ENCODE measurements at regions not wholly inside any gene's neighbourhood (a gene's known extent, or its start where the extent isn't known, plus 50 kb on each side); places are given as distances from the start of the nearest gene placed in this dataset.

DNA sequence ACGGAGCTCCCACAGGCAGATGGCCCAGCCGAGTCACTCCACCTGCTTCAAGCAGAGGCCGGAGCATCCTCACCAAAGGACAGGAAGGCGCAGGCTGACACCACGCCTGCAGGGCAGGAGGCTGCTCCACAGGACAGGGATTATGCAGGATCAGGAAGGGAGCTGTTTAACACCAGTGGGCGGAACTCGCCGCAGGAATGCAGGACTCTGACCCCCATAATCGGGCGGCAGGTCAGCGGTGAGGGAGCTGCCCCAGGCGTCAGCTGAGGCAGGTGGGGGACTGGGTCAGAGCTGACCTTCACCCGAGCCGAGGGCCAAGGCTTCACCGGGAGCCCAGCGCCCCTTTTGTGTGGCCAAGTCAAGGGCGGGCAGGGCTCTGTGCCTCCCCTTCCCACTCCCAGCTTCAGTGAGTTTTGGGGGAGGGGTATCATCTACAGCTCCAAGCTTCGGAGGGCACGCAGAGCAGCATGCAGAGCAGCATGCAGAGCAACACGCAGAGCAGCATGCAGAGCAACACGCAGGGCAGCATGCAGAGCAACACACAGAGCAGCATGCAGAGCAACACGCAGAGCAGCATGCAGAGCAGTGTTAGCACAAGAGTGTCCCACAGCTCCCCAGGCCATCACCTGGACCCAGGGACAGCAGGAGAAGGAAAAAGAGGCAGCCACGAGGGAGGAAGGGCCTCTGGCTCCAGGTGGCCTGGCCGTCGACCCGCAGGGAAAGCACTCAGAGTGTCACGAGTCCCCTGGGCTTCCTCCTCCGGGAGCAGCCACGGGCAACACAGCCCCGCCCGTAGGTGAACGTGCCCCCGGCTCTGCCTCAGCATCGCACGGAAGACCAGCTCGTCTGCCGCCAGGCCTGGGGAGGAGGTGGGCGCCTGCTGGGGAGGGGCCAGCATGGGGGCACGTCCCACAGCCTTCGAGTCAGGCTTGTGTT is 151.7 kb upstream of the PPP2R2D start:
- DNase-seq (ENCODE audit: extremely low read depth, insufficient read length), result no peak
- Histone ChIP-seq H3K4me3 (replicated peaks; ENCODE audit: low read depth, low read length) (no peak overlapping the region), H3K36me3 (ENCODE audit: control insufficient read depth, insufficient read depth, low read length) (no peaks in the 10 kb centered on the region), H3K27me3 (replicated peaks; ENCODE audit: control insufficient read depth, insufficient read depth, low read length) (no peaks in the 10 kb centered on the region)
- TF ChIP-seq, protein P1, sequence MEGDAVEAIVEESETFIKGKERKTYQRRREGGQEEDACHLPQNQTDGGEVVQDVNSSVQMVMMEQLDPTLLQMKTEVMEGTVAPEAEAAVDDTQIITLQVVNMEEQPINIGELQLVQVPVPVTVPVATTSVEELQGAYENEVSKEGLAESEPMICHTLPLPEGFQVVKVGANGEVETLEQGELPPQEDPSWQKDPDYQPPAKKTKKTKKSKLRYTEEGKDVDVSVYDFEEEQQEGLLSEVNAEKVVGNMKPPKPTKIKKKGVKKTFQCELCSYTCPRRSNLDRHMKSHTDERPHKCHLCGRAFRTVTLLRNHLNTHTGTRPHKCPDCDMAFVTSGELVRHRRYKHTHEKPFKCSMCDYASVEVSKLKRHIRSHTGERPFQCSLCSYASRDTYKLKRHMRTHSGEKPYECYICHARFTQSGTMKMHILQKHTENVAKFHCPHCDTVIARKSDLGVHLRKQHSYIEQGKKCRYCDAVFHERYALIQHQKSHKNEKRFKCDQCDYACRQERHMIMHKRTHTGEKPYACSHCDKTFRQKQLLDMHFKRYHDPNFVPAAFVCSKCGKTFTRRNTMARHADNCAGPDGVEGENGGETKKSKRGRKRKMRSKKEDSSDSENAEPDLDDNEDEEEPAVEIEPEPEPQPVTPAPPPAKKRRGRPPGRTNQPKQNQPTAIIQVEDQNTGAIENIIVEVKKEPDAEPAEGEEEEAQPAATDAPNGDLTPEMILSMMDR (IDR thresholded peaks at IDR 0.05; ENCODE audit: insufficient read depth, low read length, poor library complexity, severe bottlenecking), result no peak

DNA sequence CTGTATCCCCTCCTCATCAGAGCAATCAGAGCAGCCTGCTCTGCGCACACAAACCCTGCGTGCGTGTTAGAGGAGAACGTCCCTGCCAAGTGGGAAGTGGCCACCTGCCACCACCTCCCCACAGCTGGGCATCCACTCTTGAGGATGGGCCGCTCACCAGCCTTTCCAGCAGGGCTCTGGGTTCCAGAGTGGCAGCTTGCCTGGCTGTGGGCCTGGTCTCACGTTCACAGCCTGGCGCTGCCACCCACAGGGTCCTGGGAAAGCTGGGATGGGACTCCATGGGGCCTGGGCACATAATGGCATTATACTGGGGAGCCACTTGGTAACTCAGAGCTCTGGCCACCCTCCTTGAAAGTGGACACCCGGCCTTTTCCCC is 151.1 kb upstream of the PPP2R2D start:
- TF ChIP-seq, protein P1 (IDR thresholded peaks at IDR 0.05; ENCODE audit: insufficient read depth, low read length, poor library complexity, severe bottlenecking), result no peak
- no peak for DNase-seq (ENCODE audit: extremely low read depth, insufficient read length)
- Histone ChIP-seq H3K4me3 (replicated peaks; ENCODE audit: low read depth, low read length) (no peak overlapping the region), H3K27me3 (replicated peaks; ENCODE audit: control insufficient read depth, insufficient read depth, low read length) (no peaks in the 10 kb centered on the region), H3K36me3 (ENCODE audit: control insufficient read depth, insufficient read depth, low read length) (no peaks in the 10 kb centered on the region)

DNA sequence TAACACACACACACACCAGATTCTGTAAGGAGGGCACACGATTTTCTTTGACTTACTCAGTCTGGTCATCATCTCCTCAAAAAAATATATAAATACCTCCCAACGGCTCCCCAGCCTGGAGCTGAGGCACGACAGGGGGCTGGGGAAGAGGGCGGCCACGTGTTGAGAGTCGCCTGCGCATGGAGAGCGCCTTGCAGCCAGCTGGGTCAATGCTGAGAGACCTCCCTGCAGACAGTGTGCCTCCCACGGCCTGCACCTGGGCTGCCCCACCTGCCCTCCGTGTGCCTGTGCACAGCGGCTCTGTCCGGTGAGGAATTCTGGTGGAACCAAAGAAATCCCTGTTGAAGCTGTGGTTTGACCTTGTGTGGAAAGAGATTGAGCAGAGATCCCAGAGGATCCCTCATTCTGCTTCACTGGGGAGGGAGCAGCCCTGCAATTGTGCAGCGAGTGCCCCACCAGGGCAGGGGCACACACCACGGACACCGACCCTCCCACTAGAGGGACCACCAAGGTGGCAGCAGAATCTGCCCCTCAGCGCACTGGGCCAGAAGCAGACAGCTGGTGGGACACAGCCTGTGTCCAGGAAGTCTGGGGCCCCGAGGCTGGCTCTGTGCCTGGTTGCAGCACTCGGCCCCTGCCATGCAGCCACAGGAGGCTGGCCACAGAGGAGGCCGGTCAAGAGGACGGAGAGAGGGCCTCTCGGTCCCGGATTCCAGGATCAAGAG is 150.5 kb upstream of the PPP2R2D start:
- Histone ChIP-seq H3K27me3 (replicated peaks; ENCODE audit: control insufficient read depth, insufficient read depth, low read length) (no peaks in the 10 kb centered on the region), H3K36me3 (ENCODE audit: control insufficient read depth, insufficient read depth, low read length) (no peaks in the 10 kb centered on the region), H3K4me3 (replicated peaks; ENCODE audit: low read depth, low read length) (no peak overlapping the region)
- DNase-seq (ENCODE audit: extremely low read depth, insufficient read length), result no peak
- TF ChIP-seq, protein P1 (IDR thresholded peaks at IDR 0.05; ENCODE audit: insufficient read depth, low read length, poor library complexity, severe bottlenecking), result no peak

DNA sequence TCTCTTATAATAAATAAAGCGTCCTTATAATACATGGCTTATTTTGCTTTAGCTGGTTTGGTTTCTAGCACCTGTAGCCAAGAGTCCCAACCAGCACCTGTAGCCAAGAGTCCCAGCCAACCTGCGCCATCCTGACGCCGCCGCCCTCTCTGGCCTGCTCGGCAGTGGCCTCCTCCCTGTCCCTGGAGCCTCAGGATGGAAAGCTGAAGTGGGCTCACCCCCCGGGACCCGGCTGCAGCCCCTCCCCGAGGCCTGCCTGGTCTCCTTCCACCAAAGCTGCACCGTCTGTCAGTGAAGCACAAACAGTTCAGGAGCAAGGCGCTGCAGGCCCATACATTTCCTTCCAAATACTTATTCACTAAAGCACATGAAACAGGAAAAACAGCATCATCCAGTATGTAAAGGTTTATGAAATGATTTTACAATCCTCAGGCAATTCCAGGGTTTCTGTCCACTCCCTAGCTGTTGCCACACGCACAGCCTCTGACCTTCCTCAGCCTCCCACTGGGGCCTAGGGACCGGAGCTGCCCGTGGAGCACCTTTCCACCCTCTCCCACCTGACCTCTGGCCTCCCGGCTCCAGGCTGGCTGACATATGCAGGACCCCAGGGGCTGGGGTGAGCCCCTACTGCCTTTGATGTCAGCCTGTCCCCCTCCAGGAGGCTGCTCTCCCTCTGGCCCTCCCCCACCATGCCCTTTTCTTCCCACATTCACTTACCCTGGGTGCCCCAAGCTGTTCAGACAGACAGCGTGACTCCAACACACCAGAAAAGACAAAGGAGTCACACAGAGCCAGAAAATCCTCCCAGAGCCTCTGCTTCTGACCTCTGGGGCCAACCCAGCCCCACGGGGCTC is 149.6 kb upstream of the PPP2R2D start:
- Histone ChIP-seq H3K36me3 (ENCODE audit: control insufficient read depth, insufficient read depth, low read length) (no peaks in the 10 kb centered on the region), H3K27me3 (replicated peaks; ENCODE audit: control insufficient read depth, insufficient read depth, low read length) (no peaks in the 10 kb centered on the region), H3K4me3 (replicated peaks; ENCODE audit: low read depth, low read length) (no peak overlapping the region)
- TF ChIP-seq, protein P1 (IDR thresholded peaks at IDR 0.05; ENCODE audit: insufficient read depth, low read length, poor library complexity, severe bottlenecking), result no peak
- no peak for DNase-seq (ENCODE audit: extremely low read depth, insufficient read length)

DNA sequence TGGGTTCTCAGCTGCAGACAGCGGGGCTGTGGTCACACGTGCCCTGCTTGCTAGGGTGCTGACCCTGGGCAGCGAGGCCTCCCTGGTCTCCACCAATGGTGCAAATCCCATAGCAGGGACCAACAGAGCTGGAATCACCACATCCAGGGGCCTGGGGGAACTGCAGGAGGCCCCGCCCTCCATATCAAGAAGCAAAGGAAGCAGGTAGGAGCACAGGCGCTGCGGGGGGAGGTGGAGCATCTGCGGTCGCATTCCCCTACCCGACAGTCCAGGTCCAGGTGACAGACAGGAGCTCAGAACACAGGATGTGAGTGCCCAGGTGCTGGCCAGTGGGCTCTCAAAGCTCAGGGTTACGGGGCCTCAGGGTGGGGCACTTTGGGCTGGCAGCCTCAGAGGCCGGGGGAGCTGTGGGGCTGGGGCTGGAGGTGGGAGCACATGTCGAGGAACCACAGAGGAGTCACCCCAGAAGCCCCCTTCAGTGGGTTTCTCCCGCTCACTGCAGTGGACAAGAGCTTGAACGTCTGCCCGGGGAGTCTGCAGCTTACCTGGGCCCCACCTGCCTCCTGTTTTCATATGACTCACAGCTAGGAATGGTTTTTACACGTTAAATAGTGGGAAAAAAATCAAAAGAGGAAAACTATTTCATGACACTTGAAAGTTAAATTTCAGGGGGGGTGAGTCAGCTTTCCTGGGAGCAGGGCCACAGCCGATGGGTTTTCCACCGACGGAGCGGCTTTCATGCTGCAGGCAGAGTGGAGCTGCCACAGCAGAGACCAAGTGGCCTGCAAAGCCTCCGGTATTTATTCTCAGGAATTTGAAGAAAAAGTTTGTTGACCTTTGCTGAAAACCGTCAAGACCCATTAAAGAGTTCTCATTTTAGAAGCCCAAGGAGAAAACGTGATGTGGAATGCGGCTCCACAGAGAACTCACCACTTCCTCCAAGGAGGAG is 148.7 kb upstream of the PPP2R2D start:
- DNase-seq (ENCODE audit: extremely low read depth, insufficient read length), result no peak
- Histone ChIP-seq H3K27me3 (replicated peaks; ENCODE audit: control insufficient read depth, insufficient read depth, low read length) (no peaks in the 10 kb centered on the region), H3K4me3 (replicated peaks; ENCODE audit: low read depth, low read length) (no peak overlapping the region), H3K36me3 (ENCODE audit: control insufficient read depth, insufficient read depth, low read length) (no peaks in the 10 kb centered on the region)
- TF ChIP-seq, protein P1 (IDR thresholded peaks at IDR 0.05; ENCODE audit: insufficient read depth, low read length, poor library complexity, severe bottlenecking), result no peak

All from GM06990 (cell line).